ENCODE measurements at regions not wholly inside any gene's neighbourhood (a gene's known extent, or its start where the extent isn't known, plus 50 kb on each side); places are given as distances from the start of the nearest gene placed in this dataset.

DNA sequence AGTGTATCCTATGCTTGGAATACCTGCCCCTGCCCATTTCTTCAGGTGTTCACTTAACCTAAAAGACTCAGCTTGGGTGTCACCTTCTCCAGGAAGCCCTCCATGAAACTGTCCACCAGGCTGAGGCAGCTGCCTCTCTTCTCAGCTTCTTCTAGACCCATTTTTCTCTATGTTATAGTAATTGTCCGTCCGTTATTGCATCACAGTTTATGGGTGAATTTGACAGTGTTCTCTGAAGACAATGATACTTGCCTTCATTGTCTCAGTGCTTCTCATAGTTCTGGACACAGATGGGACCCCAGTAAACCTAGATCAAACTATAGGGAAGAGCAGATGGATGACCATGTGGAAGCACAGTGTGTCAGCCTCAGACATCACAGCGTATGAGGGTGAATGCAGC, 238.0 kb upstream of the MOCS1 start:
- Mint-ChIP-seq H3K4me1 (ENCODE audit: low read depth, unreplicated experiment) (no peaks in the 10 kb centered on the region), H3K27me3 (ENCODE audit: unreplicated experiment) (no peaks in the 10 kb centered on the region), H3K36me3 (ENCODE audit: insufficient read depth, unreplicated experiment) (no peaks in the 10 kb centered on the region), H3K4me3 (ENCODE audit: low read depth, unreplicated experiment) (no peak overlapping the region), H3K27ac (ENCODE audit: unreplicated experiment) (no peak overlapping the region), H3K9me3 (ENCODE audit: low read depth, unreplicated experiment) (peaks cover 17% of the 10 kb centered on the region)
- no peak for TF ChIP-seq CTCF (IDR thresholded peaks at IDR 0.05; ENCODE audit: unreplicated experiment)
- intact Hi-C loops (cut with micrococcal nuclease; ENCODE audit: unreplicated experiment) = no loop called here
- no peak for DNase-seq
- BruUV-seq (replicated peaks) = no TSS peak
- CTCF ChIA-PET = no interaction called here

DNA sequence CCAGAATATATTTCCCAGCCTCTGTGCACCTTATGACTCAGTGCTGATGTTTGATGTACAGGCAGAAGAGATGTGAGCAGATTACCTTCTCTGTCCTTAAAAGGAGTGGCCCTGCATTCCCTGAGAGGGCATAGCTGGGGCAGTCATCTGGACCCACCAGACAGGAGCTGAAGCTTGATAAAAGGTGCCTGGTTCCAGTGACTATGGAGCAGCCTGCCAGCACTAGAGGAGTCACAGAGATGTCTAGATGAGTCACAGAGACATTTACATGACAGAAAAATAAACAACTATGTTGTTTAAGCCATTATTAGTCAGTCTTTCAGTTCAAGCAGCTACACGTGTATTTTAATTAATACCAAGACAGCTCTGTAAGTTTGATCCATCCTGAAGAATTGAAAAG, 237.1 kb upstream of the MOCS1 start:
- Mint-ChIP-seq H3K9me3 (ENCODE audit: low read depth, unreplicated experiment) (peaks cover 12% of the 10 kb centered on the region), H3K27ac (ENCODE audit: unreplicated experiment) (no peak overlapping the region), H3K4me1 (ENCODE audit: low read depth, unreplicated experiment) (no peaks in the 10 kb centered on the region), H3K4me3 (ENCODE audit: low read depth, unreplicated experiment) (no peak overlapping the region), H3K36me3 (ENCODE audit: insufficient read depth, unreplicated experiment) (no peaks in the 10 kb centered on the region), H3K27me3 (ENCODE audit: unreplicated experiment) (no peaks in the 10 kb centered on the region)
- intact Hi-C loops (cut with micrococcal nuclease; ENCODE audit: unreplicated experiment) = no loop called here
- TF ChIP-seq CTCF (IDR thresholded peaks at IDR 0.05; ENCODE audit: unreplicated experiment) = no peak
- CTCF ChIA-PET = no interaction called here
- no TSS peak for BruUV-seq (replicated peaks)
- no peak for DNase-seq

DNA sequence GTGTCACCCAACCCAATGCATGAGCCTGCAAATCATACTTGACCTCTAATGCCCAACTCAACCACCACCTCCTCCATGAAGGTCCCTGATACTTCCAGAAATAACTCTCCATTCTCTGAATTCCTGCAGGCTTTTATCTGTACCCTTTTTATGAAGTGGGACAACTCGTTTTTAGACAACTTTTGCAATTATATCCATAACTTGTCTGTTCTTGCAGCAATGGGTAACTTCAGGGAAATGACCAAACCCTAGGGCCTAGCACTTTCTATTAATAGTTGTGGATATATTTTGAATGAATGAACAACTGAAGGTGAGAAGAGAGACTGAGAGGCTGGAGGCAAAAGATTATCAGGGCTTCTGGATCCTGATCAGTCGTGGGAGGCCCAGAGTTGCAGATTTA, 236.6 kb upstream of the MOCS1 start:
- BruUV-seq (replicated peaks) = no TSS peak
- no peaks in the 10 kb centered on the region for H3K4me1 Mint-ChIP-seq (ENCODE audit: low read depth, unreplicated experiment)
- CTCF ChIA-PET = no interaction called here
- DNase-seq = no peak
- H3K4me3 Mint-ChIP-seq (ENCODE audit: low read depth, unreplicated experiment) = no peak overlapping the region
- H3K27me3 Mint-ChIP-seq (ENCODE audit: unreplicated experiment) = no peaks in the 10 kb centered on the region
- intact Hi-C loops (cut with micrococcal nuclease; ENCODE audit: unreplicated experiment) = no loop called here
- no peak for TF ChIP-seq CTCF (IDR thresholded peaks at IDR 0.05; ENCODE audit: unreplicated experiment)
- H3K36me3 Mint-ChIP-seq (ENCODE audit: insufficient read depth, unreplicated experiment) = no peaks in the 10 kb centered on the region
- no peak overlapping the region for H3K27ac Mint-ChIP-seq (ENCODE audit: unreplicated experiment)
- H3K9me3 Mint-ChIP-seq (ENCODE audit: low read depth, unreplicated experiment) = peaks cover 12% of the 10 kb centered on the region

- no peaks in the 10 kb centered on the region for H3K27me3 Mint-ChIP-seq (ENCODE audit: unreplicated experiment)
- peaks cover 8% of the 10 kb centered on the region for H3K9me3 Mint-ChIP-seq (ENCODE audit: low read depth, unreplicated experiment)
- no peaks in the 10 kb centered on the region for H3K36me3 Mint-ChIP-seq (ENCODE audit: insufficient read depth, unreplicated experiment)
- intact Hi-C loops (cut with micrococcal nuclease; ENCODE audit: unreplicated experiment) = no loop called here
- BruUV-seq (replicated peaks) = no TSS peak
- DNase-seq = no peak
- no peak overlapping the region for H3K4me3 Mint-ChIP-seq (ENCODE audit: low read depth, unreplicated experiment)
- CTCF ChIA-PET = no interaction called here
- no peak for TF ChIP-seq CTCF (IDR thresholded peaks at IDR 0.05; ENCODE audit: unreplicated experiment)
- H3K27ac Mint-ChIP-seq (ENCODE audit: unreplicated experiment) = no peak overlapping the region
- no peaks in the 10 kb centered on the region for H3K4me1 Mint-ChIP-seq (ENCODE audit: low read depth, unreplicated experiment)
These were observed 235.6 kb upstream of the MOCS1 start for GRCh38 chr6:40169878-40170277.

- intact Hi-C loops (cut with micrococcal nuclease; ENCODE audit: unreplicated experiment) = no loop called here
- CTCF ChIA-PET = no interaction called here
- BruUV-seq (replicated peaks) = no TSS peak
These were observed 232.7 kb upstream of the MOCS1 start for GRCh38 chr6:40166963-40167362.

More at GRCh38 chr6:40166963-40167362, 232.7 kb upstream of the MOCS1 start:
- TF ChIP-seq CTCF (IDR thresholded peaks at IDR 0.05; ENCODE audit: unreplicated experiment) = no peak
- H3K27ac Mint-ChIP-seq (ENCODE audit: unreplicated experiment) = no peak overlapping the region
- peaks cover 5% of the 10 kb centered on the region for H3K9me3 Mint-ChIP-seq (ENCODE audit: low read depth, unreplicated experiment)
- H3K27me3 Mint-ChIP-seq (ENCODE audit: unreplicated experiment) = no peaks in the 10 kb centered on the region
- no peak overlapping the region for H3K4me3 Mint-ChIP-seq (ENCODE audit: low read depth, unreplicated experiment)
- no peak for DNase-seq
- H3K4me1 Mint-ChIP-seq (ENCODE audit: low read depth, unreplicated experiment) = no peaks in the 10 kb centered on the region
- no peaks in the 10 kb centered on the region for H3K36me3 Mint-ChIP-seq (ENCODE audit: insufficient read depth, unreplicated experiment)
